ENCODE measurements at regions not wholly inside any gene's neighbourhood (a gene's known extent, or its start where the extent isn't known, plus 50 kb on each side); places are given as distances from the start of the nearest gene placed in this dataset.

- no peak for TF ChIP-seq CTCF (IDR thresholded peaks at IDR 0.05)
- Mint-ChIP-seq H3K9me3 (no peaks in the 10 kb centered on the region), H3K27me3 (no peaks in the 10 kb centered on the region), H3K36me3 (ENCODE audit: low read depth) (no peaks in the 10 kb centered on the region), H3K4me1 (ENCODE audit: low read depth) (no peaks in the 10 kb centered on the region), H3K4me3 (no peak overlapping the region), H3K27ac (no peak overlapping the region)
- CTCF ChIA-PET = interaction anchor here (0.6 kb wide), 1 partner anchor 157 kb away, joined by 3 read pairs; no protein-coding TSS in a partner anchor
- intact Hi-C loops (cut with micrococcal nuclease) = no loop called here
- DNase-seq (no peak), ATAC-seq (no peak)
- POLR2A ChIA-PET = no interaction called here
Observed at GRCh38 chr9:89759572-89759971, 154.8 kb downstream of the GADD45G start.

- no peak overlapping the region for H3K27ac Mint-ChIP-seq
- CTCF ChIA-PET = interaction anchor here (0.6 to 0.9 kb wide), 2 partner anchors 16 to 157 kb away, joined by 3 read pairs; no protein-coding TSS in a partner anchor
- POLR2A ChIA-PET = no interaction called here
- H3K36me3 Mint-ChIP-seq (ENCODE audit: low read depth) = no peaks in the 10 kb centered on the region
- H3K4me3 Mint-ChIP-seq = no peak overlapping the region
- no peaks in the 10 kb centered on the region for H3K27me3 Mint-ChIP-seq
- intact Hi-C loops (cut with micrococcal nuclease) = no loop called here
- H3K9me3 Mint-ChIP-seq = no peaks in the 10 kb centered on the region
- ATAC-seq (no peak), DNase-seq (no peak)
- TF ChIP-seq CTCF (IDR thresholded peaks at IDR 0.05) = no peak
- H3K4me1 Mint-ChIP-seq (ENCODE audit: low read depth) = no peaks in the 10 kb centered on the region
Observed at GRCh38 chr9:89760123-89760522, 155.3 kb downstream of the GADD45G start.

GRCh38 chr9:89764217-89764616 is 159.4 kb downstream of the GADD45G start:
- no peak for DNase-seq
- H3K4me3 Mint-ChIP-seq = no peak overlapping the region
- no peaks in the 10 kb centered on the region for H3K9me3 Mint-ChIP-seq
- no peak overlapping the region for H3K27ac Mint-ChIP-seq
- ChIA-PET POLR2A (interaction anchor here (0.6 kb wide), 1 partner anchor 122 kb away, joined by 3 read pairs; no protein-coding TSS in a partner anchor), CTCF (interaction anchor here (0.8 to 1.2 kb wide), 2 partner anchors 21 to 67 kb away, joined by 3 to 4 read pairs; no protein-coding TSS in a partner anchor)
- no peak for TF ChIP-seq CTCF (IDR thresholded peaks at IDR 0.05)
- peaks cover 3% of the 10 kb centered on the region for H3K4me1 Mint-ChIP-seq (ENCODE audit: low read depth)
- no peak for ATAC-seq
- no peaks in the 10 kb centered on the region for H3K27me3 Mint-ChIP-seq
- intact Hi-C loops (cut with micrococcal nuclease) = no loop called here
- no peaks in the 10 kb centered on the region for H3K36me3 Mint-ChIP-seq (ENCODE audit: low read depth)

GRCh38 chr9:89765211-89765946 is 160.6 kb downstream of the GADD45G start:
- ChIA-PET POLR2A (no interaction called here), CTCF (no interaction called here)
- no peaks in the 10 kb centered on the region for H3K36me3 Mint-ChIP-seq (ENCODE audit: low read depth)
- intact Hi-C loops (cut with micrococcal nuclease) = no loop called here
- no peak overlapping the region for H3K4me3 Mint-ChIP-seq
- H3K27ac Mint-ChIP-seq = no peak overlapping the region
- no peak for ATAC-seq
- DNase-seq = no peak
- H3K27me3 Mint-ChIP-seq = no peaks in the 10 kb centered on the region
- H3K9me3 Mint-ChIP-seq = no peaks in the 10 kb centered on the region
- no peak for TF ChIP-seq CTCF (IDR thresholded peaks at IDR 0.05)
- H3K4me1 Mint-ChIP-seq (ENCODE audit: low read depth) = peaks cover 3% of the 10 kb centered on the region

- H3K9me3 Mint-ChIP-seq = no peaks in the 10 kb centered on the region
- ChIA-PET POLR2A (no interaction called here), CTCF (no interaction called here)
- H3K36me3 Mint-ChIP-seq (ENCODE audit: low read depth) = no peaks in the 10 kb centered on the region
- H3K27ac Mint-ChIP-seq = no peak overlapping the region
- DNase-seq (no peak), ATAC-seq (no peak)
- intact Hi-C loops (cut with micrococcal nuclease) = no loop called here
- H3K4me1 Mint-ChIP-seq (ENCODE audit: low read depth) = peaks cover 3% of the 10 kb centered on the region
- no peak for TF ChIP-seq CTCF (IDR thresholded peaks at IDR 0.05)
- H3K4me3 Mint-ChIP-seq = no peak overlapping the region
- no peaks in the 10 kb centered on the region for H3K27me3 Mint-ChIP-seq
Observed at GRCh38 chr9:89766991-89767390, 162.2 kb downstream of the GADD45G start.

Measured in activated CD8-positive, alpha-beta T cell treated with anti-CD3 and anti-CD28 coated beads for 36 hours (primary cell).